Fibroblast of lung (primary cell): ENCODE measurements at regions not wholly inside any gene's neighbourhood (a gene's known extent, or its start where the extent isn't known, plus 50 kb on each side); places are given as distances from the start of the nearest gene placed in this dataset.

Experiments
- DNase-seq, 2 donors: peaks; one replicate each; pipeline versions ENCODE4 v3.0.0 to v3.0.0-alpha.2; 2010; ENCODE audit warnings: low read depth in 2 of 2
- H2AFZ ChIP-seq: 2 replicates; pipeline ENCODE4 v1.5.1; 2012; ENCODE audit warnings: low read length, control low read depth, inconsistent platforms
- H3K27ac ChIP-seq: 2 replicates; pipeline ENCODE4 v1.5.1; 2011; ENCODE audit warnings: low read length, control low read depth; ENCODE audit not compliant: insufficient read depth
- H3K27me3 ChIP-seq: 2 replicates; pipeline ENCODE4 v1.5.1; 2011; ENCODE audit warnings: mild to moderate bottlenecking, low read length; ENCODE audit not compliant: control insufficient read depth, insufficient read depth
- H3K36me3 ChIP-seq: 2 replicates; pipeline ENCODE4 v1.5.1; 2011; ENCODE audit warnings: low read length; ENCODE audit not compliant: control insufficient read depth, insufficient read depth
- H3K4me1 ChIP-seq: 2 replicates; pipeline ENCODE4 v1.5.1; 2011; ENCODE audit warnings: low read length; ENCODE audit not compliant: control insufficient read depth, insufficient read depth; ENCODE audit errors: extremely low read depth
- H3K4me2 ChIP-seq: 2 replicates; pipeline ENCODE4 v1.5.1; 2011; ENCODE audit warnings: low read length, control low read depth; ENCODE audit not compliant: insufficient read depth; ENCODE audit errors: extremely low read depth
- H3K4me3 ChIP-seq, 4 experiments: fragments of 200-600 bp in 1 of 4; sonication (generic) in 1 of 4; replicated peaks in 1 of 4; 2 replicates each; pipeline ENCODE4 v1.5.1; 2011 to 2016; ENCODE audit warnings: low read length in 4 of 4, low read depth in 3 of 4, mild to moderate bottlenecking in 3 of 4, control low read depth in 2 of 4, inconsistent platforms in 1 of 4, mixed read lengths in 1 of 4; ENCODE audit not compliant: insufficient read depth in 1 of 4; ENCODE audit errors: control extremely low read depth in 1 of 4
- H3K79me2 ChIP-seq: 2 replicates; pipeline ENCODE4 v1.5.1; 2012; ENCODE audit warnings: mild to moderate bottlenecking, low read length, inconsistent platforms; ENCODE audit not compliant: control insufficient read depth, insufficient read depth
- H3K9ac ChIP-seq: 2 replicates; pipeline ENCODE4 v1.5.1; 2011; ENCODE audit warnings: mild to moderate bottlenecking, low read length, control low read depth; ENCODE audit not compliant: insufficient read depth
- H3K9me3 ChIP-seq: 2 replicates; pipeline ENCODE4 v1.5.1; 2012; ENCODE audit warnings: low read depth, low read length; ENCODE audit not compliant: control insufficient read depth, insufficient read depth
- H4K20me1 ChIP-seq: 2 replicates; pipeline ENCODE4 v1.5.1; 2011; ENCODE audit warnings: low read length; ENCODE audit not compliant: control insufficient read depth, insufficient read depth; ENCODE audit errors: extremely low read depth
- CTCF ChIP-seq, 2 donors: IDR thresholded peaks in 1 of 2; conservative IDR thresholded peaks in 1 of 2; 1 replicate in 1 of 2; 2 replicates in 1 of 2; pipeline ENCODE4 v1.5.1; 2011 to 2012; ENCODE audit warnings: low read length in 2 of 2, control low read depth in 1 of 2, inconsistent platforms in 1 of 2, low read depth in 1 of 2, mild to moderate bottlenecking in 1 of 2
- EZH2 ChIP-seq: IDR thresholded peaks from 2 replicates; pipeline ENCODE4 v1.5.1; 2012; ENCODE audit warnings: low read length, control low read depth, mild to moderate bottlenecking; ENCODE audit errors: missing control alignments

GRCh38 chr9:19595003-19595402 is 186.2 kb downstream of the ACER2 start:
- Histone ChIP-seq H4K20me1 (no peaks in the 10 kb centered on the region), H3K79me2 (no peaks in the 10 kb centered on the region), H3K4me2 (no peak overlapping the region), H3K4me3 (no peak overlapping the region), H3K36me3 (no peaks in the 10 kb centered on the region), H3K9me3 (no peaks in the 10 kb centered on the region), H3K27me3 (no peaks in the 10 kb centered on the region), H3K27ac (no peak overlapping the region), H3K4me1 (no peaks in the 10 kb centered on the region), H3K9ac (no peak overlapping the region), H2AFZ (no peak overlapping the region)
- no peak for TF ChIP-seq CTCF (conservative IDR thresholded peaks at IDR 0.05 in 1 of 2, IDR thresholded peaks at IDR 0.05 in 1 of 2; ENCODE audit: low read depth in 1 of 2, low read length in 2 of 2)
- TF ChIP-seq EZH2, result no peak
- DNase-seq, result no peak

- no peaks in the 10 kb centered on the region for H4K20me1 ChIP-seq
- H3K4me1 ChIP-seq, result no peaks in the 10 kb centered on the region
- no peaks in the 10 kb centered on the region for H3K27me3 ChIP-seq
- H3K9ac ChIP-seq, result no peak overlapping the region
- no peaks in the 10 kb centered on the region for H3K9me3 ChIP-seq
- H3K27ac ChIP-seq, result no peak overlapping the region
- no peak overlapping the region for H3K4me2 ChIP-seq
- no peaks in the 10 kb centered on the region for H3K79me2 ChIP-seq
- TF ChIP-seq EZH2 (no peak), CTCF (conservative IDR thresholded peaks at IDR 0.05 in 1 of 2, IDR thresholded peaks at IDR 0.05 in 1 of 2; ENCODE audit: low read depth in 1 of 2, low read length in 2 of 2) (no peak)
- no peak overlapping the region for H3K4me3 ChIP-seq
- H3K36me3 ChIP-seq, result no peaks in the 10 kb centered on the region
- H2AFZ ChIP-seq, result no peak overlapping the region
- DNase-seq, result no peak
These were observed 178.9 kb downstream of the ACER2 start for GRCh38 chr9:19587678-19588077.

- no peaks in the 10 kb centered on the region for H3K79me2 ChIP-seq
- no peaks in the 10 kb centered on the region for H3K4me1 ChIP-seq
- H3K27ac ChIP-seq, result no peak overlapping the region
- H2AFZ ChIP-seq, result no peak overlapping the region
- no peaks in the 10 kb centered on the region for H3K9me3 ChIP-seq
- no peak for DNase-seq
- H3K9ac ChIP-seq, result no peak overlapping the region
- H3K4me2 ChIP-seq, result no peak overlapping the region
- TF ChIP-seq EZH2 (no peak), CTCF (conservative IDR thresholded peaks at IDR 0.05 in 1 of 2, IDR thresholded peaks at IDR 0.05 in 1 of 2; ENCODE audit: low read depth in 1 of 2, low read length in 2 of 2) (no peak)
- H3K27me3 ChIP-seq, result no peaks in the 10 kb centered on the region
- no peak overlapping the region for H3K4me3 ChIP-seq
- no peaks in the 10 kb centered on the region for H3K36me3 ChIP-seq
- H4K20me1 ChIP-seq, result no peaks in the 10 kb centered on the region
These were observed 175.1 kb downstream of the ACER2 start for GRCh38 chr9:19583890-19584289.
